ENCODE measurements at regions not wholly inside any gene's neighbourhood (a gene's known extent, or its start where the extent isn't known, plus 50 kb on each side); places are given as distances from the start of the nearest gene placed in this dataset.

DNA sequence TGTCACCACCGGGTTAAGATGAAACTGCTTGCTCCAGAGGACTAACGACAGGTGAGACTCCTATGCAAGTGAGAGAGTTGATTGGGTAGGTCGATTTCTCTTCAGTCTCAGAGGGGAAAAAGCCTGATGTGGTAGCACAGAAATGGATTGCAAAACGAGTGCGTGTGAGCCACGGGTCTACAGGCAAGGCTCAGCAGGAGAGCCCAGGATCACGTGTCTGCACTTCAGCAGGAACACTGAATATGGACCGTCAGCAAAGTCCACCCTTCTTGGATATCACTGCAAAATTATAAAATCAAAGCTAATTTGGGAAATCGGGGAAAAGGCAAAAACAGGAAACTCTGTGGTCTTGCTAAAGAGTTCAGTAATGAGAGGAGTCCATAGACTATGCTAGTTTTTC is 107.7 kb upstream of the ZNF648 start:
- Histone ChIP-seq H3K9me2 (ENCODE audit: insufficient read depth) (no peaks in the 10 kb centered on the region), H3K27me3 (ENCODE audit: insufficient read depth, low read length) (no peaks in the 10 kb centered on the region), H3K9ac (ENCODE audit: low read length) (no peak overlapping the region), H3K79me2 (ENCODE audit: insufficient read depth, low read length) (no peaks in the 10 kb centered on the region), H2AFZ (ENCODE audit: low read depth, low read length, poor library complexity, severe bottlenecking) (no peak overlapping the region), H3K4me1 (ENCODE audit: control insufficient read depth in 1 of 2, insufficient read depth in 2 of 2, low read length in 2 of 2) (no peaks in the 10 kb centered on the region), H3K27ac (ENCODE audit: low read depth, low read length) (no peak overlapping the region), H4K20me1 (ENCODE audit: insufficient read depth) (no peaks in the 10 kb centered on the region), H3K4me3 (replicated peaks in 1 of 2; ENCODE audit: low read depth in 1 of 2, low read length in 2 of 2) (no peak overlapping the region), H3K4me2 (ENCODE audit: low read length) (no peak overlapping the region), H3K9me3 (ENCODE audit: control insufficient read depth in 1 of 2, insufficient read depth in 1 of 2, low read depth in 1 of 2, low read length in 2 of 2) (no peaks in the 10 kb centered on the region), H3K36me3 (ENCODE audit: control insufficient read depth in 1 of 2, insufficient read depth in 2 of 2, low read length in 2 of 2) (no peaks in the 10 kb centered on the region)
- ATAC-seq, result no peak
- POLR2A ChIA-PET, result interaction anchor here (0.6 kb wide), 1 partner anchor 142 kb away, joined by 3 read pairs; no protein-coding TSS in a partner anchor
- CTCF ChIA-PET, result no interaction called here
- intact Hi-C loops (cut with micrococcal nuclease), result no loop called here
- no TSS peak for BruUV-seq (replicated peaks)
- RAD21 ChIA-PET (ENCODE audit: low non-redundant PET in 1 of 2, low total read pairs in 2 of 2, uncharacterized antibody in 2 of 2, unreplicated experiment in 2 of 2), result no interaction called here
- TF ChIP-seq FOSL1 (IDR thresholded peaks at IDR 0.05; ENCODE audit: low read depth), result no peak
- no peak for DNase-seq (ENCODE audit: low read depth, low spot score)

DNA sequence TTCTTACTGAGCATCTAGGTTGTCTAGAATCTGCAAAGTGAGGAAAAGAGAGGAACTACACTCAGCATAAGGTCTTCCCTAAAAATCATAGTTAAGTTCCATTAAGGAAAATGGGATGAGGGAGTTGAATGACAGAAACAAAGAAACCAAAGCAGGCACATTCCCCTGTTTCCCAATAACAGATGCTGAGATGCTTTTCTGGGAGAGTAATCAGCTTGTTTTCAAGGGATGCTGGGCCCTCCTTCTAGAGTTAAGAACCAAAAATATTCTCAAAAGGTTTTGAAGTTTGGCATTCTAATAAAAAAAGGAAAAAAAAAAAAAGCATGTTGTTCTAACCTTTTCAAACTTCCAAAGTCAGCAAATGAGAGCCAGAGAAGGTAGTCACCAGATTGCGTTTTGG is 105.2 kb upstream of the ZNF648 start:
- no peak for TF ChIP-seq CEBPB (IDR thresholded peaks at IDR 0.05; ENCODE audit: low read depth)
- TF ChIP-seq, protein P1, sequence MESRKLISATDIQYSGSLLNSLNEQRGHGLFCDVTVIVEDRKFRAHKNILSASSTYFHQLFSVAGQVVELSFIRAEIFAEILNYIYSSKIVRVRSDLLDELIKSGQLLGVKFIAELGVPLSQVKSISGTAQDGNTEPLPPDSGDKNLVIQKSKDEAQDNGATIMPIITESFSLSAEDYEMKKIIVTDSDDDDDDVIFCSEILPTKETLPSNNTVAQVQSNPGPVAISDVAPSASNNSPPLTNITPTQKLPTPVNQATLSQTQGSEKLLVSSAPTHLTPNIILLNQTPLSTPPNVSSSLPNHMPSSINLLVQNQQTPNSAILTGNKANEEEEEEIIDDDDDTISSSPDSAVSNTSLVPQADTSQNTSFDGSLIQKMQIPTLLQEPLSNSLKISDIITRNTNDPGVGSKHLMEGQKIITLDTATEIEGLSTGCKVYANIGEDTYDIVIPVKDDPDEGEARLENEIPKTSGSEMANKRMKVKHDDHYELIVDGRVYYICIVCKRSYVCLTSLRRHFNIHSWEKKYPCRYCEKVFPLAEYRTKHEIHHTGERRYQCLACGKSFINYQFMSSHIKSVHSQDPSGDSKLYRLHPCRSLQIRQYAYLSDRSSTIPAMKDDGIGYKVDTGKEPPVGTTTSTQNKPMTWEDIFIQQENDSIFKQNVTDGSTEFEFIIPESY (IDR thresholded peaks at IDR 0.05; ENCODE audit: extremely low read depth, insufficient replicate concordance, low read length), result no peak
- ChIA-PET CTCF (interaction anchor here (1.4 kb wide), 1 partner anchor 24 kb away, joined by 5 read pairs; no protein-coding TSS in a partner anchor), RAD21 (ENCODE audit: low non-redundant PET in 1 of 2, low total read pairs in 2 of 2, uncharacterized antibody in 2 of 2, unreplicated experiment in 2 of 2) (no interaction called here), POLR2A (no interaction called here)
- no peak overlapping the region for H3K4me3 ChIP-seq (replicated peaks in 1 of 2; ENCODE audit: low read depth in 1 of 2, low read length in 2 of 2)
- no TSS peak for BruUV-seq (replicated peaks)
- no peak for DNase-seq (ENCODE audit: low read depth, low spot score)
- intact Hi-C loops (cut with micrococcal nuclease), result no loop called here
- H2AFZ ChIP-seq (ENCODE audit: low read depth, low read length, poor library complexity, severe bottlenecking), result no peak overlapping the region
- no peaks in the 10 kb centered on the region for H3K27me3 ChIP-seq (ENCODE audit: insufficient read depth, low read length)
- H3K36me3 ChIP-seq (ENCODE audit: control insufficient read depth in 1 of 2, insufficient read depth in 2 of 2, low read length in 2 of 2), result no peaks in the 10 kb centered on the region
- H3K4me2 ChIP-seq (ENCODE audit: low read length), result no peak overlapping the region
- no peaks in the 10 kb centered on the region for H3K9me2 ChIP-seq (ENCODE audit: insufficient read depth)
- H4K20me1 ChIP-seq (ENCODE audit: insufficient read depth), result no peaks in the 10 kb centered on the region
- no peak for ATAC-seq
- no peak overlapping the region for H3K9ac ChIP-seq (ENCODE audit: low read length)
- no peaks in the 10 kb centered on the region for H3K79me2 ChIP-seq (ENCODE audit: insufficient read depth, low read length)
- no peaks in the 10 kb centered on the region for H3K9me3 ChIP-seq (ENCODE audit: control insufficient read depth in 1 of 2, insufficient read depth in 1 of 2, low read depth in 1 of 2, low read length in 2 of 2)
- H3K4me1 ChIP-seq (ENCODE audit: control insufficient read depth in 1 of 2, insufficient read depth in 2 of 2, low read length in 2 of 2), result no peaks in the 10 kb centered on the region
- H3K27ac ChIP-seq (ENCODE audit: low read depth, low read length), result no peak overlapping the region

Data from HCT116 (cell line).